Skeletal muscle tissue (tissue), 3 donors: ENCODE measurements at regions not wholly inside any gene's neighbourhood (a gene's known extent, or its start where the extent isn't known, plus 50 kb on each side); places are given as distances from the start of the nearest gene placed in this dataset.
A peak's percentile ranks its signal among the peaks of the same experiment; 100 is the strongest.

Source experiments
- H3K27ac ChIP-seq: one replicate; pipeline ENCODE4 v1.7.0; 2013; ENCODE audit warnings: mild to moderate bottlenecking, low read depth, low read length, inconsistent platforms
- H3K27me3 ChIP-seq, 3 donors: one replicate each; pipeline ENCODE4 v1.7.0; 2013; ENCODE audit warnings: low read length in 3 of 3; ENCODE audit not compliant: control insufficient read depth in 3 of 3, insufficient read depth in 3 of 3
- H3K36me3 ChIP-seq, 3 donors: one replicate each; pipeline ENCODE4 v1.7.0; 2013; ENCODE audit warnings: low read length in 3 of 3; ENCODE audit not compliant: control insufficient read depth in 3 of 3, insufficient read depth in 3 of 3
- H3K4me1 ChIP-seq, 3 donors: one replicate each; pipeline ENCODE4 v1.7.0; 2013; ENCODE audit warnings: low read length in 3 of 3, mild to moderate bottlenecking in 3 of 3; ENCODE audit not compliant: control insufficient read depth in 3 of 3, insufficient read depth in 3 of 3
- H3K4me3 ChIP-seq, 3 donors: one replicate each; pipeline ENCODE4 v1.7.0; 2013; ENCODE audit warnings: low read length in 3 of 3
- H3K9ac ChIP-seq, 3 donors: one replicate each; pipeline ENCODE4 v1.7.0; 2013; ENCODE audit warnings: low read length in 3 of 3, mild to moderate bottlenecking in 3 of 3, moderate library complexity in 2 of 3, low read depth in 1 of 3
- H3K9me3 ChIP-seq, 3 donors: one replicate each; pipeline ENCODE4 v1.7.0; 2013; ENCODE audit warnings: low read length in 3 of 3; ENCODE audit not compliant: control insufficient read depth in 3 of 3
- donor health status: Osteomylitis.

GRCh38 chr5:32514806-32515205 is 70.3 kb upstream of the ZFR start:
- H3K4me3 ChIP-seq, result no peak overlapping the region
- H3K36me3 ChIP-seq, result no peaks in the 10 kb centered on the region
- no peaks in the 10 kb centered on the region for H3K9me3 ChIP-seq
- H3K27ac ChIP-seq, result no peak overlapping the region
- no peaks in the 10 kb centered on the region for H3K4me1 ChIP-seq
- H3K9ac ChIP-seq, result no peak overlapping the region
- no peaks in the 10 kb centered on the region for H3K27me3 ChIP-seq

- Histone ChIP-seq H3K27me3 (peaks cover 0 to 2% (median under 1%) of the 10 kb centered on the region in 3 donors), H3K36me3 (no peaks in the 10 kb centered on the region), H3K4me1 (no peaks in the 10 kb centered on the region), H3K4me3 (no peak overlapping the region), H3K9ac (no peak overlapping the region), H3K9me3 (no peaks in the 10 kb centered on the region), H3K27ac (no peak overlapping the region)
Measured at GRCh38 chr5:32512926-32513325, 68.4 kb upstream of the ZFR start.

- Histone ChIP-seq H3K36me3 (no peaks in the 10 kb centered on the region), H3K9ac (no peak overlapping the region), H3K27me3 (peaks cover 0 to 4% (median 3%) of the 10 kb centered on the region in 3 donors), H3K27ac (no peak overlapping the region), H3K4me1 (no peaks in the 10 kb centered on the region), H3K4me3 (no peak overlapping the region), H3K9me3 (no peaks in the 10 kb centered on the region)
Measured at GRCh38 chr5:32511776-32512374, 67.3 kb upstream of the ZFR start.

- Histone ChIP-seq H3K9ac (no peak overlapping the region), H3K4me1 (peaks cover 4 to 7% (median 6%) of the 10 kb centered on the region in 3 donors), H3K27ac (no peak overlapping the region), H3K4me3 (no peak overlapping the region), H3K36me3 (no peaks in the 10 kb centered on the region), H3K9me3 (no peaks in the 10 kb centered on the region), H3K27me3 (peaks cover 0 to 8% (median 4%) of the 10 kb centered on the region in 3 donors)
Measured at GRCh38 chr5:32510860-32511259, 66.3 kb upstream of the ZFR start.

GRCh38 chr5:32508806-32509805 is 64.6 kb upstream of the ZFR start:
- H3K27me3 ChIP-seq, result peaks cover 0 to 8% (median 4%) of the 10 kb centered on the region in 3 donors
- no peak overlapping the region for H3K27ac ChIP-seq

GRCh38 chr5:32507738-32508434 is 63.3 kb upstream of the ZFR start:
- Histone ChIP-seq H3K36me3 (no peaks in the 10 kb centered on the region), H3K4me1 (peaks cover 12 to 20% (median 20%) of the 10 kb centered on the region in 3 donors), H3K27me3 (peaks cover 0 to 8% (median 4%) of the 10 kb centered on the region in 3 donors), H3K9ac (no peak overlapping the region), H3K27ac (peak overlapping the region; percentile 46), H3K9me3 (no peaks in the 10 kb centered on the region), H3K4me3 (no peak overlapping the region)

More at GRCh38 chr5:32508806-32509805, 64.6 kb upstream of the ZFR start:
- peaks cover 12 to 20% (median 20%) of the 10 kb centered on the region in 3 donors for H3K4me1 ChIP-seq
- no peak overlapping the region for H3K4me3 ChIP-seq
- H3K36me3 ChIP-seq, result no peaks in the 10 kb centered on the region
- no peak overlapping the region for H3K9ac ChIP-seq
- H3K9me3 ChIP-seq, result no peaks in the 10 kb centered on the region

GRCh38 chr5:32506799-32507198 is 62.3 kb upstream of the ZFR start:
- no peak overlapping the region for H3K4me3 ChIP-seq
- H3K27me3 ChIP-seq, result peaks cover 0 to 8% (median 4%) of the 10 kb centered on the region in 3 donors
- no peak overlapping the region for H3K27ac ChIP-seq
- no peaks in the 10 kb centered on the region for H3K9me3 ChIP-seq
- peaks cover 12 to 20% (median 20%) of the 10 kb centered on the region in 3 donors for H3K4me1 ChIP-seq
- H3K9ac ChIP-seq, result no peak overlapping the region
- H3K36me3 ChIP-seq, result no peaks in the 10 kb centered on the region

GRCh38 chr5:32506201-32506661 is 61.7 kb upstream of the ZFR start:
- Histone ChIP-seq H3K4me1 (peaks cover 12 to 20% (median 20%) of the 10 kb centered on the region in 3 donors), H3K36me3 (no peaks in the 10 kb centered on the region), H3K9ac (no peak overlapping the region), H3K27me3 (peaks cover 0 to 8% (median 4%) of the 10 kb centered on the region in 3 donors), H3K4me3 (no peak overlapping the region), H3K9me3 (no peaks in the 10 kb centered on the region), H3K27ac (no peak overlapping the region)

GRCh38 chr5:32505756-32506155 is 61.2 kb upstream of the ZFR start:
- H3K27ac ChIP-seq, result peak overlapping the region; percentile 12
- no peak overlapping the region for H3K9ac ChIP-seq
- H3K27me3 ChIP-seq, result peaks cover 0 to 8% (median 4%) of the 10 kb centered on the region in 3 donors
- no peaks in the 10 kb centered on the region for H3K36me3 ChIP-seq
- peaks cover 12 to 20% (median 20%) of the 10 kb centered on the region in 3 donors for H3K4me1 ChIP-seq
- H3K4me3 ChIP-seq, result no peak overlapping the region
- no peaks in the 10 kb centered on the region for H3K9me3 ChIP-seq
